ENCODE measurements at regions not wholly inside any gene's neighbourhood (a gene's known extent, or its start where the extent isn't known, plus 50 kb on each side); places are given as distances from the start of the nearest gene placed in this dataset.

DNA sequence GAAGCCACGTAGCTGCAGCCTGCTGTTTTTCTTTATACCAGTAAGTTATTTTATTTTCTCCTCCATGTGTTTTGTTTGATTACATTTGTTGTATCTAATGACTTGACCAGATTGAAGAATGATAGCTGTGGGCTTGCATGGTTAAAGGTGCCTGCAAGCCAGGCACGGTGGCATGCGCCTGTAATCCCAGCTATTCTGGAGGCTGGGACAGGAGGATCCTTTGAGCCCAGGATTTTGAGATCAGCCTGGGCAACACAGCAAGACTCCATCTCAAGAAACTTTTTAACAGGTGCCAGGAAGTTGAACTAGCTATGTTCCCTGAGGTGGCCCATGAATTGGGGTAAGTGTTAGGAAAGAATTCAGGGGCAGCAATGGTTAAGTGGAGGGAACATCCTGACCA lies 179.4 kb downstream of the IRS1 start:
- no peak for DNase-seq (ENCODE audit: low spot score)

DNA sequence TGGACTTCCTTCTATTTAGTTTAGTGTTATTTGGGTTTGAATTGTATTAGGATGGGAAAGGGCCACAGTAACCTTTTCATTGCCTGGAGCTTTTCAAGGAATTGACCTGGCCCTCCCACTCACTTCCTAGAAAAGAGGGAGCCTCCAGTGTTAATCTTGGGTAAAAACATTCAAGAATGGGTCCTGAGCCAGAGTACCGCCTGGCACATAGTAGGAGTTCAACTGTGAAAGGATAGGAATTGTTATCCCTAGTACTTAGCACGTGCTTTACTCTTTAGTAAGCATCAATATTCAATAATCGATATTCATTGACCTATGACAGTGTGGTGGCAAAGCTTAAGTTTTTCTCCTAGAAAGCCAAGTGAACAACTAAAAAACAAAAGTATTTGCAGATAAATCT lies 179.9 kb downstream of the IRS1 start:
- no peak for DNase-seq (ENCODE audit: low spot score)

DNA sequence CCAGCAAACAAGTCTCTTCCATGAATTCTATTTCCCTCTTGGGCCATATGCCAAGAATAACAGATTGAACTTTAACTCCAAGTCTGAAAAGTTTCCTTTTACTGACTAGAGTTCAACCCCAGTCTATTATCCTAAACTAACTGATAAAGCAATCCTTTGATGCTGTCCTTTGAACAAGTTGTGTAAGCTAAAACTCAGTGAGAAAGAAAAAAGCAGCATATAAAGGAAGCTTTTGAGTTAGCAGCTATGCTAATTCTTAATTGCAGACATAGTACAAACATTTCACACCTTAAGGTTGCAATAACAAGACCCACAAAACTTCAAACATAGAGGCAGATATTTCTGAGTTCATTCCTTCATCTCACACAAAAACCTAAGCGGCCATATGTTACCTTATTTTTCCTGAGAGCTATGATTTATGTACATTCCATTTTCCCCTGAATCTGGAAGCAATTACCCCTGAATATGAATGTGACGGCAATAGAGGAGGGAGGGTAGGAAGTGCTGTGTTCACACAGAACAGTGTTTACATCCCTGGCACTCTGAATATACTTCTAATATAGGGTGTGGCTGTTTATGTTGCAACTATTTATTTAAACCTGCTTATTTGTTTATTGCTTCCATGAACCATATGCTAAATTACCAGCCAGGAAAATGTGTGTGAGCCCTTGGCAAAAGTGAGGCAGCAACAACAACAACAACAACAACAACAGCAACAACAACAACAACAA lies 180.6 kb downstream of the IRS1 start:
- DNase-seq (ENCODE audit: low spot score), result peak; percentile 79

DNA sequence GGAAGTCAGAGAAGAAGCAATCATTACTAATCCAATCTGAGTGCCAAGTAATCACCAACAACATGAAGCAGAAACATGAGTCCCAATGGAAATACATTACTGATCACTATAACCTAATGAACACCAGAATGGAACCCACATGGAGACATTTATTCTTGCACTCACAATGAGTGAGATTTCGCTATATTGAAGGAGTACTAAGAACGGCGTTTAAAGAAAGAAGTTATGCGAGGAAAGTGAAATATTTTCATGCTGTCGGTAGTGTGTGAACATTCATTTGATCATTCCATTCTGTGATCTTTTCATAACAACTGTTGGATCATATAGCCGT lies 181.1 kb downstream of the IRS1 start:
- DNase-seq (ENCODE audit: low spot score), result no peak

DNA sequence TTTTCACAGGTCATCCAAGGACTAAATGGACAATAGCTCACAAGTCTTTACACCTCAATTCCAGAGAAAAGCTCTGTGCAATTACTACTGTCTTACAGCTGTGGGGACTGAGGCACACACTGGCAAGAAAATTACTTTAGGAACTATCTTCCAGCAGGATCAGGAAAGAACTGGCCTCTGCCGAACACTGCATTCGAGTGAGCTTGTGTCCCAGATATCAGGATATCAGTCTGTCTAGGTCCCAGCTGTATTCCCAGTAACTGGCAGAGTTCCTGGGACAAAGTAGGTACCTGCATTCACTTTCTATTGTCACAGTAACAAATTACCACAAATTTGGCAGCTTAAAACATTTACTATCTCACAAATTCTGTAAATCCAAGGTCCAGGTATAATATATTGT lies 183.7 kb downstream of the IRS1 start:
- no peak for DNase-seq (ENCODE audit: low spot score)

DNA sequence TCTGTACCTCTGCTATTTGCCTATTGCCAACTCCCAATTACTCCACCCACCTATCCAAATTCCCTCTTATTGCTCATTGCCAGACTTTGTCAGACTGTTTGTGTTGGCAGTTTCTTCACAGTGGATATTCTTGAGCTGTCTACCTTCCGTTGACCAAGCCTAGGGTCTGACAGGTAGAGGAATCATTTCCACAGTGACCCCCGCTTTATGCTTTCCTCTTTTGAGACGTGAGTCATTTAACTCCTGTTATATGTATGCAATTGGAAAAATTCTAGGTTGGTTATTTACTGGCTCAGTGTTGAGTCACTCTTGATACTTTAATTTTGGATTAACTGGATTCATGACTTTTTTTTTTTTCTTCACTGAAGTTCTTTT lies 187.7 kb downstream of the IRS1 start:
- DNase-seq (ENCODE audit: low spot score), result peak; percentile 31

DNA sequence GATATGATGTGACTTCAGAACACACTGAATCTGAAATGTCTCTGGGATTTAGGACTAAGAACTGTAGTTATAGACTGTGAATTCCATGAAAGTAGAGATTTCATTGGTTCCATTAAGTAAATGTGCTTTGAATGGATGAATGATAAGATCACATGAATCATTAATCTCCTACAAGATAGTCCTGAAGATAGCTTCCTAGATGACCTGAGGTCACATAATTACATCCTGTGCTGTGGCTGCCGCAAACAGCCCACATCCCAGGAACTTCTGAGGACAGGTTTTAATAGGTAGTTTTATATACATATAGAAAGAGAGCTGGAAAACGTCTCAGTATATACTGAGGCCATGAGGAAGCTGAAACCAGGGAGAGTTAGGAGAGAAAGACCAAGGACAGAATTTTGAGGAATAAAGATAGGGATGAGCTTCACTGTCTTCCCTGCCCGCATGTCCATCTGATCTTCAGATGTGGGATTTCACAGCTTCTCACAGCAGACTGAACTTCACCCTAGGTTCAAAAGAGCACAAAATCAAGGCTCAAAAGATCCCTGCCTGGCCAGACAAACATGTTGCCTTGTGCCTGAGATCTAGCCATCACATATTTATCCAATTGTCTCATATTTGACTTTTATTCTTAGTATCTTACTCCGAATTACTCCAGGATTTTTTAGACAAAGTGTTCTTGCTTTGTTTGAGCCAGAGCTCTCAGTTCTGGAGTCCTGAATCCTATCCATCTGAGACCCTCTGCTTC lies 188.2 kb downstream of the IRS1 start:
- DNase-seq (ENCODE audit: low spot score), result no peak

GRCh38 chr2:226609366-226609765 lies 190.3 kb downstream of the IRS1 start:
- no peak for DNase-seq (ENCODE audit: low spot score)

- no peak for DNase-seq (ENCODE audit: low spot score)
Measured at GRCh38 chr2:226608451-226608850, 191.2 kb downstream of the IRS1 start.

DNA sequence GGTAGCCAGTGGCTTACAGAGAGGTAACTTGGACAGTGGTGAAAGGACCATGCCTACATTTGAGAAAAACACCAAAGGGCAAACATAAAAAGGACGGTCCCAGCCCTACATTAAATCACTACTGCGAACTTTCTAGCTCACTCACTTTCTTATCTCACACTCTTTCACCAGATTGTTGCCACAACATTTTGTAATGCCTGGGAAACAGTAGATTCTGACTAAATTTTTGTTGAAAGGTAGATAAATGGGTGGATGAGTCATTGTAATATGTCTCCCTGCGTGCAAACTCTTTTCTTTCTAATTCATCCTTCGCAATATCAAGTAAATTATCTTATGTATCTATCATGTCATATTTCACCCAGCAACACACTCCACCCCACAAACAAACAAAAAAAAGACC lies 192.2 kb downstream of the IRS1 start:
- no peak for DNase-seq (ENCODE audit: low spot score)

DNA sequence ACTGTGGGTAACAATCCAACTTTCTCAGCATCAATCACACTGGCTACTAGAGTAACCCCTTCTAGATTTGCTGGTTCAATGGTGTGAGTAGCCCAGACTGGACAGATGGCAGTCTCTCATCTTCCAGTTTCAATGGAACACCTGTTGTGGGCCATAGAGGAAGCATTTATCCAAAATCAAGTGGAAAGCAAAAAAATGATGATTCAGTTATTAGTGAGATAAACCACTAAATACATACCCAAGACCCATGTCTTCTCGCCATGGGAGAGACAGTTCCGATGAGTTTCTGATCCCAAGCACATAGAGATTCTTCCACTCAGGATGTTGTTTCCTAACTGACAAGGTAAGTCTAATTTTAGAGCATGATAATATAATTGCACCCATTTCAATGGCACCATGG lies 194.0 kb downstream of the IRS1 start:
- no peak for DNase-seq (ENCODE audit: low spot score)

GRCh38 chr2:226603606-226604005 lies 196.0 kb downstream of the IRS1 start:
- no peak for DNase-seq (ENCODE audit: low spot score)

GRCh38 chr2:226601881-226602662 lies 197.5 kb downstream of the IRS1 start:
- no peak for DNase-seq (ENCODE audit: low spot score)

- DNase-seq (ENCODE audit: low spot score), result no peak
Measured at GRCh38 chr2:226600802-226601201, 198.8 kb downstream of the IRS1 start.

DNA sequence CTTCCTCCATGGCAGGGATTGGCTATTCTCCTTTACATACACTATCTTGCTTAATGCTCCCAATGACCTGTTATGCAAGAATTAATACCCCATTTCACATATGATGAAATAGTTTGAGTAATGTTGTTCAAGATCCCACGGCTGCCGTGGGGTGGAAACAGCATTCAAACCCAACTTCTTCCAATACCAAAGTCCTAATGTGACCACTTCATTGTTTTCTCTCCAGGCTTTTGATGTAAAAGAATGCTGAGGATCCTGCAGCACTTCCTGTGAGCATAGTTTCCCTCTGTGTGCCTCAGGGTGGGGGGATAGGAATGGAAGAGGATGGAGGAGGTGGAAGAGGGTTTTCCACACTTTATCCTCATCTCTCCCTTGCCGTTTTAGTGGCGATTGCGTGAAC lies 199.4 kb downstream of the IRS1 start:
- DNase-seq (ENCODE audit: low spot score), result no peak

- DNase-seq (ENCODE audit: low spot score), result no peak
Measured at GRCh38 chr2:226589043-226589442, 210.6 kb downstream of the IRS1 start.

GRCh38 chr2:226585130-226585561 lies 214.5 kb downstream of the IRS1 start:
- no peak for DNase-seq (ENCODE audit: low spot score)

DNA sequence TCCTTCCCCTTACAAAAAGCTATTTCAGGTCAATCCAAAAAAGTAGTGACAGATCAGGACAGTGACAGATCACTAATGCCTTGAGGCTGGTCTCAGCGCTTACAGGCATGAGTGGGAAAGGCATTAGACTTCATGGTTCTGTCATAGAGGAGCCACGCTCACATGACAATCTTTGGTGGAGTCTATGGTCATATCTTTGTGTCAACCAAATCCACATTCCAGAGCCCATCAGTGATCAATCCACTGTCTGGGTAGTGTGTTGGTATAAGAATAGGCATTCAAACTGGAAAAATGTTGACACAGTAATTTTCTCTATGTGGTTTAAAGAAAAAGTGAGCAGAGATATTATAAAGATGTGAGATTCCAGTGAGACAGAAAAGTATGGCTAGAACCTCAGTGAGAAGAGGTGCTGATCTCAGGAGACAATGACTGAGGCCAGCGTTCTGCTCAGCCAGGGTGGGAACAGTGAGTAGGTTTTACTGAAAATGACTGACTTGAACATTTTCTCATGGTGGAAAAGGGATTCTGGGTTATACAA lies 215.0 kb downstream of the IRS1 start:
- DNase-seq (ENCODE audit: low spot score), result no peak

GRCh38 chr2:226583715-226584114 lies 215.9 kb downstream of the IRS1 start:
- DNase-seq (ENCODE audit: low spot score), result peak; percentile 78

DNA sequence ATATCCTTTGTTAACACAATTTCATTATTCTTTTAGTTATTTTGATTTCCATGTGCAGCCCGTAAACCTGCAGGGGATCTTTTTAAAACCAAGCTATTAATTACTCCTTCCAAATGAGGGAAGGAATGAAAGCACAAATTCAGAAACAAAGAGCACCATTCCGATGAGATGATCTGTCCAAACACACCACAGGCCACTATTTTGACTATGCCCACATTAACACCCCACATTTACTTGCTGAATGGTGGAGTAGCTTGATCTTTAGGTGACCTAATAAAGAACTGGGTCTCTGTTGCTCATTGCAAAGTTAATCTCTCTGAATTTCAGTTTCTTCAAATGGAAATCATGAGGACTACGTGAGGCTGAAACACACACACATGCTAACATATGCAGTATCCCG lies 218.0 kb downstream of the IRS1 start:
- no peak for DNase-seq (ENCODE audit: low spot score)

DNA sequence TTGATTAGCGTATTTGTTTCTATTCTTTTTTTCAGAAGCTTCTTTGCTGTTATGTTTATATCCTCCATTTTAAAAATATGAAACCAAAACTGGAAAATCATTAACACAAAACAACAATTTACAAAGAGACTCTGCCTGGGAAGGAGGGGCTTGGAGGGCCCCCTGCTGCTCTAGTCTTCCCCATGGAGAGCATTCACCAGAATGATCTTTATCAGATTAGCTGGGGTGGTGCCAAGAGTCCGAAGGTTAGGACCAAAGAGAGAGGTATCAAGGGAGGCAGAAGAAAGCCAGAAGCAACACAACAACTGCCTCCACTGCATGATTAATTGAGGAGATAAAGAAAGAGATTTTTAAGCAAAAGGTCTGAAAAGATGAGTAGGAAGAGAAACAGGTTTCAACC lies 218.6 kb downstream of the IRS1 start:
- peak; percentile 83 for DNase-seq (ENCODE audit: low spot score)

DNA sequence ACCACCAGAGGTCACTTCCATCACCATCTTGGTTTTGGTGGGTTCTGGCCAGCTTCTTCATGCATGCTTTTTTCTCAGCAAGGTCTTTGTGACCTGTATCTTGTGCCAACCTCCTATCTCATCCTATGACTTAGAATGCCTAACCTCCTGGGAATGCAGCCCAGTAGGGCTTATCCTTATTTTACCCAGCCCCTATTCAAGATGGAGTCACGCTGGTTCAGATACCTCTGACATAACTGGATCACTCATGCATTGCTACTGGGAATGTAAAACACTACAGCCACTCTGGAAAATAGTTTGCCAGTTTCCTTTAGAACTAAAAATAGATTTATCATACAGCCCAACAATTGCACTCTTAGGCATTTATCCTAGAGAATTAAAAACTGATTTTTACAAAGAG lies 219.2 kb downstream of the IRS1 start:
- DNase-seq (ENCODE audit: low spot score), result no peak

- no peak for DNase-seq (ENCODE audit: low spot score)
Measured at GRCh38 chr2:226579519-226579918, 220.1 kb downstream of the IRS1 start.

Data from LoVo (cell line).